Suppressor macrophage treated with lipopolysaccharide for 1 hour (primary cell): ENCODE measurements at regions not wholly inside any gene's neighbourhood (a gene's known extent, or its start where the extent isn't known, plus 50 kb on each side); places are given as distances from the start of the nearest gene placed in this dataset.
"Not testable (repeated sequence)": the region's sequence is repeated elsewhere in the genome, so short reads cannot be mapped to it uniquely, and the experiment has no call there.

Source experiments
- DNase-seq, 3 donors: peaks; one replicate each; pipeline ENCODE4 v3.0.0-alpha.2; 2020 to 2022

- no peak for DNase-seq
Measured at GRCh38 chr15:54840621-54841398, 355.9 kb downstream of the RSL24D1 start.

GRCh38 chr15:54839379-54839778 is 357.4 kb downstream of the RSL24D1 start:
- no peak for DNase-seq

GRCh38 chr15:54836052-54836795 is 360.5 kb downstream of the RSL24D1 start:
- no peak for DNase-seq

- peak; percentile 49 to 71 (median 54) for DNase-seq
Measured at GRCh38 chr15:54829821-54830220, 366.9 kb downstream of the RSL24D1 start.

- peak; percentile 74 to 77 (median 76) for DNase-seq
Measured at GRCh38 chr15:54820811-54821210, 375.9 kb downstream of the RSL24D1 start.

GRCh38 chr15:54820098-54820497 is 376.6 kb downstream of the RSL24D1 start:
- peak; percentile 46 to 71 (median 70) for DNase-seq

- DNase-seq = no peak
Measured at GRCh38 chr15:54816401-54816800, 380.3 kb downstream of the RSL24D1 start.

- DNase-seq = no peak
Measured at GRCh38 chr15:54815556-54815955, 381.2 kb downstream of the RSL24D1 start.

- no peak for DNase-seq
Measured at GRCh38 chr15:54812383-54812782, 384.4 kb downstream of the RSL24D1 start.

- no peak for DNase-seq
Measured at GRCh38 chr15:54810496-54810895, 386.2 kb downstream of the RSL24D1 start.

- no peak for DNase-seq
Measured at GRCh38 chr15:54810031-54810430, 386.7 kb downstream of the RSL24D1 start.

GRCh38 chr15:54808321-54808720 is 388.4 kb downstream of the RSL24D1 start:
- DNase-seq = no peak

- no peak for DNase-seq
Measured at GRCh38 chr15:54803987-54804386, 392.8 kb downstream of the RSL24D1 start.

- peak; percentile 77 to 95 (median 95) for DNase-seq
Measured at GRCh38 chr15:54803134-54803808, 393.5 kb downstream of the RSL24D1 start.

- no peak for DNase-seq
Measured at GRCh38 chr15:54792526-54792925, 404.2 kb downstream of the RSL24D1 start.

GRCh38 chr15:54790693-54791092 is 406.0 kb downstream of the RSL24D1 start:
- no peak for DNase-seq

- DNase-seq = peak; percentile 18 to 52 (median 31)
Measured at GRCh38 chr15:54789376-54789775, 407.4 kb downstream of the RSL24D1 start.

GRCh38 chr15:54781220-54781619 is 415.5 kb downstream of the RSL24D1 start:
- DNase-seq = not testable (repeated sequence)

- no peak for DNase-seq
Measured at GRCh38 chr15:54779271-54779670, 417.5 kb downstream of the RSL24D1 start.

- DNase-seq = no peak
Measured at GRCh38 chr15:54776410-54776809, 420.3 kb downstream of the RSL24D1 start.

GRCh38 chr15:54772663-54773062 is 424.1 kb downstream of the RSL24D1 start:
- DNase-seq = no peak

- DNase-seq = not testable (repeated sequence)
Measured at GRCh38 chr15:54749461-54749860, 447.3 kb downstream of the RSL24D1 start.

GRCh38 chr15:54722342-54722986 is 474.3 kb downstream of the RSL24D1 start:
- DNase-seq = no peak
